ENCODE measurements at regions not wholly inside any gene's neighbourhood (a gene's known extent, or its start where the extent isn't known, plus 50 kb on each side); places are given as distances from the start of the nearest gene placed in this dataset.
"Not testable (repeated sequence)": the region's sequence is repeated elsewhere in the genome, so short reads cannot be mapped to it uniquely, and the experiment has no call there.

- Mint-ChIP-seq H3K4me1 (no peaks in the 10 kb centered on the region), H3K36me3 (ENCODE audit: low read depth) (no peaks in the 10 kb centered on the region), H3K27ac (no peak overlapping the region), H3K27me3 (peaks cover 2% of the 10 kb centered on the region), H3K9me3 (no peaks in the 10 kb centered on the region), H3K4me3 (no peak overlapping the region)
- TF ChIP-seq CTCF (IDR thresholded peaks at IDR 0.05), result no peak
- ChIA-PET POLR2A (no interaction called here), CTCF (no interaction called here)
- intact Hi-C loops (cut with micrococcal nuclease), result no loop called here
- DNase-seq, result no peak
- no peak for ATAC-seq (ENCODE audit: low read depth)
Observed at GRCh38 chr4:147163311-147163710, 217.6 kb upstream of the TTC29 start.

- H3K27me3 Mint-ChIP-seq; H3K4me1 Mint-ChIP-seq; CTCF ChIA-PET; ATAC-seq (ENCODE audit: low read depth); H3K9me3 Mint-ChIP-seq; H3K4me3 Mint-ChIP-seq; intact Hi-C loops (cut with micrococcal nuclease); H3K36me3 Mint-ChIP-seq (ENCODE audit: low read depth); H3K27ac Mint-ChIP-seq; DNase-seq; POLR2A ChIA-PET: not testable (repeated sequence)
Observed at GRCh38 chr4:147168200-147168599, 222.5 kb upstream of the TTC29 start.

- ChIA-PET CTCF (no interaction called here), POLR2A (no interaction called here)
- Mint-ChIP-seq H3K9me3 (no peaks in the 10 kb centered on the region), H3K27ac (no peak overlapping the region), H3K27me3 (no peaks in the 10 kb centered on the region), H3K4me3 (no peak overlapping the region), H3K4me1 (no peaks in the 10 kb centered on the region), H3K36me3 (ENCODE audit: low read depth) (no peaks in the 10 kb centered on the region)
- DNase-seq (no peak), ATAC-seq (ENCODE audit: low read depth) (no peak)
- intact Hi-C loops (cut with micrococcal nuclease), result no loop called here
- TF ChIP-seq CTCF (IDR thresholded peaks at IDR 0.05), result no peak
Observed at GRCh38 chr4:147173322-147173721, 227.7 kb upstream of the TTC29 start.

GRCh38 chr4:147173797-147174432 lies 228.3 kb upstream of the TTC29 start:
- H3K36me3 Mint-ChIP-seq (ENCODE audit: low read depth), result no peaks in the 10 kb centered on the region
- no peak for TF ChIP-seq CTCF (IDR thresholded peaks at IDR 0.05)
- no peak for ATAC-seq (ENCODE audit: low read depth)

GRCh38 chr4:147174591-147174990 lies 228.9 kb upstream of the TTC29 start:
- intact Hi-C loops (cut with micrococcal nuclease), result no loop called here
- H3K36me3 Mint-ChIP-seq (ENCODE audit: low read depth), result no peaks in the 10 kb centered on the region
- H3K27ac Mint-ChIP-seq, result no peak overlapping the region
- H3K4me3 Mint-ChIP-seq, result no peak overlapping the region
- POLR2A ChIA-PET, result no interaction called here
- ATAC-seq (ENCODE audit: low read depth) (no peak), DNase-seq (no peak)
- no peaks in the 10 kb centered on the region for H3K9me3 Mint-ChIP-seq
- CTCF ChIA-PET, result no interaction called here
- H3K4me1 Mint-ChIP-seq, result no peaks in the 10 kb centered on the region
- no peaks in the 10 kb centered on the region for H3K27me3 Mint-ChIP-seq
- TF ChIP-seq CTCF (IDR thresholded peaks at IDR 0.05), result no peak

More at GRCh38 chr4:147173797-147174432, 228.3 kb upstream of the TTC29 start:
- ChIA-PET CTCF (no interaction called here), POLR2A (no interaction called here)
- no peaks in the 10 kb centered on the region for H3K27me3 Mint-ChIP-seq
- no peak for DNase-seq
- no peak overlapping the region for H3K4me3 Mint-ChIP-seq
- H3K9me3 Mint-ChIP-seq, result no peaks in the 10 kb centered on the region
- H3K4me1 Mint-ChIP-seq, result no peaks in the 10 kb centered on the region
- H3K27ac Mint-ChIP-seq, result no peak overlapping the region
- intact Hi-C loops (cut with micrococcal nuclease), result no loop called here

GRCh38 chr4:147175460-147176025 lies 229.9 kb upstream of the TTC29 start:
- H3K4me3 Mint-ChIP-seq, result no peak overlapping the region
- intact Hi-C loops (cut with micrococcal nuclease), result no loop called here

More at GRCh38 chr4:147175460-147176025, 229.9 kb upstream of the TTC29 start:
- Mint-ChIP-seq H3K9me3 (no peaks in the 10 kb centered on the region), H3K27me3 (no peaks in the 10 kb centered on the region), H3K36me3 (ENCODE audit: low read depth) (no peaks in the 10 kb centered on the region), H3K4me1 (no peaks in the 10 kb centered on the region), H3K27ac (no peak overlapping the region)
- POLR2A ChIA-PET, result no interaction called here
- ATAC-seq (ENCODE audit: low read depth), result no peak
- CTCF ChIA-PET, result no interaction called here
- DNase-seq, result no peak
- TF ChIP-seq CTCF (IDR thresholded peaks at IDR 0.05), result no peak
